Lower leg skin (tissue), 3 donors: ENCODE measurements at regions not wholly inside any gene's neighbourhood (a gene's known extent, or its start where the extent isn't known, plus 50 kb on each side); places are given as distances from the start of the nearest gene placed in this dataset.

Source experiments
- CTCF ChIP-seq, 3 donors: fragments of 450-650 bp; IDR thresholded peaks; one replicate each; pipeline ENCODE4 v1.5.1; 2016; ENCODE audit warnings: antibody characterized with exemption in 3 of 3, mild to moderate bottlenecking in 3 of 3, moderate library complexity in 2 of 3
- POLR2A ChIP-seq, 2 donors: fragments of 450-650 bp; IDR thresholded peaks; one replicate each; pipeline ENCODE4 v1.6.1; 2016 to 2017; ENCODE audit warnings: antibody characterized with exemption in 2 of 2, mild to moderate bottlenecking in 1 of 2, moderate library complexity in 1 of 2

DNA sequence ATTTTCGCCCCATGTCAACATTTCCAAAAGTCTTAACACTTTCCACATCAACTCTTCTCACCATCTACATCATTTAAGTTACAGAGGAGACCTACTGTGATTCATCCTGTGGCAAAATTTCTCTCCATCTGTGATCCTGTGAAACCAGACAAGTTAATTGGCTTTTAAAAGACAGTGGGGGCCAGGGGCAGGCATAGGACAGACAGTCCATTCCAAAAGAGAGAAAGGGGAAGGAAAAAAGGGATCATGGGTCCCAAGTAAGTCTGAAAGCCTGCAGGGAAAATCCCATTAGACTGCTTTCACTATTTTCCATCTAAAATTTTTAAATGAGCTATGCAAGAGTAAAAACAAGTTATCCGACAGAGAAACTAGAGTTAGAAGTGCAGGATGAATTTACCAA is 121.0 kb downstream of the MRPL57 start:
- TF ChIP-seq CTCF (IDR thresholded peaks at IDR 0.05) (no peak), POLR2A (IDR thresholded peaks at IDR 0.05) (no peak)
